ENCODE measurements at regions not wholly inside any gene's neighbourhood (a gene's known extent, or its start where the extent isn't known, plus 50 kb on each side); places are given as distances from the start of the nearest gene placed in this dataset.

- no peak for DNase-seq (ENCODE audit: low read depth, low spot score)
- ChIA-PET POLR2A (no interaction called here), CTCF (no interaction called here)
- no peak overlapping the region for H3K4me3 ChIP-seq (ENCODE audit: low read depth, low read length)
- TF ChIP-seq CTCF (IDR thresholded peaks at IDR 0.05; ENCODE audit: insufficient read depth, low read length, missing control alignments), result no peak
These were observed 113.6 kb downstream of the ALX1 start for GRCh38 chr12:85393606-85394005.

- no peak overlapping the region for H3K4me3 ChIP-seq (ENCODE audit: low read depth, low read length)
- CTCF ChIA-PET, result no interaction called here
- POLR2A ChIA-PET, result no interaction called here
- no peak for TF ChIP-seq CTCF (IDR thresholded peaks at IDR 0.05; ENCODE audit: insufficient read depth, low read length, missing control alignments)
- no peak for DNase-seq (ENCODE audit: low read depth, low spot score)
These were observed 114.0 kb downstream of the ALX1 start for GRCh38 chr12:85394065-85394464.

GRCh38 chr12:85394809-85395208 lies 114.8 kb downstream of the ALX1 start:
- no peak overlapping the region for H3K4me3 ChIP-seq (ENCODE audit: low read depth, low read length)
- TF ChIP-seq CTCF (IDR thresholded peaks at IDR 0.05; ENCODE audit: insufficient read depth, low read length, missing control alignments), result no peak
- DNase-seq (ENCODE audit: low read depth, low spot score), result no peak
- ChIA-PET POLR2A (no interaction called here), CTCF (no interaction called here)

GRCh38 chr12:85405262-85405661 lies 125.2 kb downstream of the ALX1 start:
- TF ChIP-seq CTCF (IDR thresholded peaks at IDR 0.05; ENCODE audit: insufficient read depth, low read length, missing control alignments), result no peak
- no peak overlapping the region for H3K4me3 ChIP-seq (ENCODE audit: low read depth, low read length)
- POLR2A ChIA-PET, result no interaction called here
- DNase-seq (ENCODE audit: low read depth, low spot score), result no peak
- CTCF ChIA-PET, result no interaction called here

GRCh38 chr12:85405781-85406522 lies 125.9 kb downstream of the ALX1 start:
- peak; percentile 34 for DNase-seq (ENCODE audit: low read depth, low spot score)
- no peak for TF ChIP-seq CTCF (IDR thresholded peaks at IDR 0.05; ENCODE audit: insufficient read depth, low read length, missing control alignments)
- POLR2A ChIA-PET, result no interaction called here
- CTCF ChIA-PET, result no interaction called here
- H3K4me3 ChIP-seq (ENCODE audit: low read depth, low read length), result no peak overlapping the region

- H3K4me3 ChIP-seq (ENCODE audit: low read depth, low read length), result no peak overlapping the region
- ChIA-PET CTCF (no interaction called here), POLR2A (no interaction called here)
- no peak for TF ChIP-seq CTCF (IDR thresholded peaks at IDR 0.05; ENCODE audit: insufficient read depth, low read length, missing control alignments)
- no peak for DNase-seq (ENCODE audit: low read depth, low spot score)
These were observed 133.2 kb downstream of the ALX1 start for GRCh38 chr12:85413266-85413665.

All from AG04449 (cell line).